ENCODE measurements at regions not wholly inside any gene's neighbourhood (a gene's known extent, or its start where the extent isn't known, plus 50 kb on each side); places are given as distances from the start of the nearest gene placed in this dataset.
"Not testable (repeated sequence)": the region's sequence is repeated elsewhere in the genome, so short reads cannot be mapped to it uniquely, and the experiment has no call there.

DNA sequence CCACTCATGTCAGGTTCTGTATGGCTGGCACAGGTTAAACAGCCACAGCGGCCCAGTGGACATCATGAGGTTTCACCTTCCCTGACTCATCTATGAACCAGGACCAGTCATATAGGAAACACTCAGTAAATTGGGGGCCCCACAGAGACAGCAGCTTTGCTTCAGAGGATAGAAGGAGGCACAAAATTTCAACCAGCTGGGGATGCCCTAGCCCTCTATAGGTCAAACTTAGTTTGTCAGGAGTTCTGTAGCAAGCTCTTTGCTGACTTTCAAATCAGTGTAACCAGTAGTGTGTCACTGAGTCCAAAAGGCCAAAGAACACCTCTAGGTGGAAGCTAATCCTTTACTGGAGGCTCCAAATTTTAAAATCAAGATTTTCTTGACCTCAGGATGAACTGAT is 4157.8 kb upstream of the TPTE start:
- not testable (repeated sequence) for H3K36me3 Mint-ChIP-seq; H3K27ac Mint-ChIP-seq; DNase-seq (ENCODE audit: low spot score in 2 of 2); H3K9me3 Mint-ChIP-seq; ATAC-seq

GRCh38 chr21:6368824-6369223 is 4152.6 kb upstream of the TPTE start:
- peak in 1 of 2 donors; percentile 18 for DNase-seq (ENCODE audit: low spot score in 2 of 2)
- not testable (repeated sequence) for H3K36me3 Mint-ChIP-seq, H3K27ac Mint-ChIP-seq

DNA sequence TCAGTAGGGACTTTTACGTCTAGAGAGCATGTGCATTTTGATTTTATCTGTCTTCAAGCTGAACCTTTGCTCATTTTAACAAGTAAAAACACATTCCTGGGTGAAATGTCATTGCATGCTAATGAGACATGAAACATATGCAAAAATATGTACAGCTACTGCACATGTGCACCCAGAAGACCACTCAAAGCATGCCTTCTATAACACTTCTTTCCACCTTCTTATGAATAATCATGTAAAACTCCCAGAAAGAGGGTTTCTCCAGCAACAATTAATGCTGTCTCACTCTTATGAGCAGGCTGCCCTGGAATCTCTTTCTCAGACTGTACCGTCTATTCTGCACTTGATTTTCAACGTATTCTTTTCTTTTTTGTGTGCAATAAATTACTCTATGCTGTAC is 4148.1 kb upstream of the TPTE start:
- ATAC-seq; H3K27ac Mint-ChIP-seq; H3K9me3 Mint-ChIP-seq; DNase-seq (ENCODE audit: low spot score in 2 of 2); H3K36me3 Mint-ChIP-seq: not testable (repeated sequence)

More at GRCh38 chr21:6368824-6369223, 4152.6 kb upstream of the TPTE start:
- H3K9me3 Mint-ChIP-seq, ATAC-seq: not testable (repeated sequence)

DNA sequence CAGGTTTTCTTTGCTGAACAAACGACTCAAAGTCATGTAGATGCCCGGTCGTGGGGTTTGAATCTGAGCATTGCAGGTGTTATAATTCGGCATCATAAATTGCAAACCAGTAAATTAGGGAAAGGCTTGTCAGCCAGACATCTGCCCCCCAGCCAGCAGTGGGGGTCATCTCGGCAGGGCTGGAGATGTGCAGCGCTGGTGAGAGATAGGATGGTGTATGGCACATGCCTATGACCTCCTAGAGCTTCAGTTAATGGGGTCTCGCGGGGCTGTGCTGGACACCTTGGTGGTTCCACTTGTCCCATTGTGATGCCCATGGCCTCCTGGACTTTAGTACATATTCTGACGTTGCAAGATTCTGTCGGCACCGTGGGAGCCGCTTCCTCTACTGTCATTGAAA is 4147.2 kb upstream of the TPTE start:
- not testable (repeated sequence) for H3K27ac Mint-ChIP-seq, H3K9me3 Mint-ChIP-seq, H3K36me3 Mint-ChIP-seq, ATAC-seq
- peak; percentile 18 to 62 for DNase-seq (ENCODE audit: low spot score in 2 of 2)

DNA sequence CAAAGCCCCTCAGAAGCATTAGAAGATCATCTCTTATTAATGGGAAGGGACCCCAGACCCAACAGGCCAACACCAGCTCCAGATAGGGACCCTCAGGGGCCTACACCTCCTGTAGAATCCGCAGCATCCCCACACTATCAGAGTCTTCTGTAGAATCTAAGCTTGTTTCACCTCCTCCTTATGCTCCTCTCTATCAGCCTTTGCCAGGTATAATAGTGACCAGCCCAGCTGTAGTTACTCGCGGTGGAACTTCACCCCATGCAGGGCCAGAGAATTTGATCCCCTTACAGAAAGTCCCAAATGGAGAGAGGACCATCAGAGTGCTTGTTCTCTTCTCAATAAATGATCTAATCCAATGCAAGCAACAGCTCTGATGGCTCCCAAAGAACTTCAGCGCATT is 4146.5 kb upstream of the TPTE start:
- H3K36me3 Mint-ChIP-seq, H3K27ac Mint-ChIP-seq, ATAC-seq, H3K9me3 Mint-ChIP-seq: not testable (repeated sequence)
- peak in 1 of 2 donors; percentile 55 for DNase-seq (ENCODE audit: low spot score in 2 of 2)

- ATAC-seq; H3K36me3 Mint-ChIP-seq; DNase-seq (ENCODE audit: low spot score in 2 of 2); H3K27ac Mint-ChIP-seq; H3K9me3 Mint-ChIP-seq: not testable (repeated sequence)
These were observed 4145.6 kb upstream of the TPTE start for GRCh38 chr21:6375776-6376175.

DNA sequence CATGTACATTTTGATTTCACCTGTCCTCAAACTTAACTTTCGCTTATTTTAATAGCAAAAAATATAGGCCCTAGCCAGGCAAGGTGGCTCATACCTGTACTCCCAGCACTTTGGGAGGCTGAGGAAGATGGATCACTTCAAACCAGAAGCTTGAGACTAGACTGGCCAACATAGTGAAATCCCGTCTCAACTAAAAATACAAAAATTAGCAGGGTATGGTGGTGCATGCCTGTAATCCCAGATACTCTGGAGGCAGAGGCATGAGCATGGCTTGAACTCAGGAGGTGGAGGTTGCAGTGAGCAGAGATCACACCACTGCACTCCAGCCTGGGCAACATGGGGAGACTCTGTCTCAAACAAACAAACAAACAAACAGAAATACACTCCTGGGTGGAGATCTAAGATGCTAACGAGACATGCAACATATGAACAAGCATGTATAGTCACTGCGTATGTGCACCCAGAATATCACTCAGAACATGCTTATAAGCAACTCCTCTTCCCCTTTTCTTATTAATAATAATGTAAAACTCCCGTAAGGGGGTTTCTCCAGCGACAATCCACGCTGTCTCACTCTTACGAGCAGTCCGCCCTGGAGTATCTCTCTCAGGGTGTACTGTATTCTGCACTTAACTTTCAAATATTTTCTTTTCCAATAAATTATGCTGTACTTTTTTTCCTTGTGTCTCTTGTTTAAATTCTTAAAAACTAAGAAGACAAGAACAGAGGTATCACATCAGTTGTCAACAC is 4144.9 kb upstream of the TPTE start:
- ATAC-seq, result not testable (repeated sequence)

More for the DNA sequence above, 4144.9 kb upstream of the TPTE start:
- H3K36me3 Mint-ChIP-seq, H3K9me3 Mint-ChIP-seq, H3K27ac Mint-ChIP-seq: not testable (repeated sequence)
- peak in 1 of 2 donors; percentile 47 for DNase-seq (ENCODE audit: low spot score in 2 of 2)
